ENCODE measurements at regions not wholly inside any gene's neighbourhood (a gene's known extent, or its start where the extent isn't known, plus 50 kb on each side); places are given as distances from the start of the nearest gene placed in this dataset.

- TF ChIP-seq, protein P1, sequence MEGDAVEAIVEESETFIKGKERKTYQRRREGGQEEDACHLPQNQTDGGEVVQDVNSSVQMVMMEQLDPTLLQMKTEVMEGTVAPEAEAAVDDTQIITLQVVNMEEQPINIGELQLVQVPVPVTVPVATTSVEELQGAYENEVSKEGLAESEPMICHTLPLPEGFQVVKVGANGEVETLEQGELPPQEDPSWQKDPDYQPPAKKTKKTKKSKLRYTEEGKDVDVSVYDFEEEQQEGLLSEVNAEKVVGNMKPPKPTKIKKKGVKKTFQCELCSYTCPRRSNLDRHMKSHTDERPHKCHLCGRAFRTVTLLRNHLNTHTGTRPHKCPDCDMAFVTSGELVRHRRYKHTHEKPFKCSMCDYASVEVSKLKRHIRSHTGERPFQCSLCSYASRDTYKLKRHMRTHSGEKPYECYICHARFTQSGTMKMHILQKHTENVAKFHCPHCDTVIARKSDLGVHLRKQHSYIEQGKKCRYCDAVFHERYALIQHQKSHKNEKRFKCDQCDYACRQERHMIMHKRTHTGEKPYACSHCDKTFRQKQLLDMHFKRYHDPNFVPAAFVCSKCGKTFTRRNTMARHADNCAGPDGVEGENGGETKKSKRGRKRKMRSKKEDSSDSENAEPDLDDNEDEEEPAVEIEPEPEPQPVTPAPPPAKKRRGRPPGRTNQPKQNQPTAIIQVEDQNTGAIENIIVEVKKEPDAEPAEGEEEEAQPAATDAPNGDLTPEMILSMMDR (IDR thresholded peaks at IDR 0.05): no peak
- TF ChIP-seq POLR2A (IDR thresholded peaks at IDR 0.05) (no peak), POLR2AphosphoS5 (IDR thresholded peaks at IDR 0.05) (no peak)
Measured at GRCh38 chr11:19650467-19650866, 62.2 kb upstream of the NAV2 start.

Measured in breast epithelium (tissue), 3 donors.